Renal cortex interstitium (tissue), 11 donors: ENCODE measurements at regions not wholly inside any gene's neighbourhood (a gene's known extent, or its start where the extent isn't known, plus 50 kb on each side); places are given as distances from the start of the nearest gene placed in this dataset.
"Not testable (repeated sequence)": the region's sequence is repeated elsewhere in the genome, so short reads cannot be mapped to it uniquely, and the experiment has no call there.

ENCODE experiments used
- DNase-seq, 11 donors: peaks; one replicate each; pipeline ENCODE4 v3.0.0-alpha.2; 2013; ENCODE audit warnings: low read depth in 9 of 11, low spot score in 4 of 11; ENCODE audit errors: extremely low read depth in 1 of 11

GRCh38 chr1:187638733-187639434 lies 810.1 kb downstream of the PLA2G4A start:
- no peak for DNase-seq

GRCh38 chr1:187641015-187641414 lies 812.3 kb downstream of the PLA2G4A start:
- DNase-seq, result no peak

- DNase-seq, result no peak
These were observed 812.7 kb downstream of the PLA2G4A start for GRCh38 chr1:187641463-187641862.

GRCh38 chr1:187641907-187642306 lies 813.2 kb downstream of the PLA2G4A start:
- DNase-seq, result no peak

GRCh38 chr1:187645651-187646050 lies 816.9 kb downstream of the PLA2G4A start:
- no peak for DNase-seq

- DNase-seq, result no peak
These were observed 817.9 kb downstream of the PLA2G4A start for GRCh38 chr1:187646536-187647107.

- no peak for DNase-seq
These were observed 819.3 kb downstream of the PLA2G4A start for GRCh38 chr1:187648091-187648490.

- DNase-seq, result no peak
These were observed 825.9 kb downstream of the PLA2G4A start for GRCh38 chr1:187654635-187655034.

- DNase-seq, result no peak
These were observed 826.4 kb downstream of the PLA2G4A start for GRCh38 chr1:187655104-187655503.

- no peak for DNase-seq
These were observed 836.7 kb downstream of the PLA2G4A start for GRCh38 chr1:187665483-187665882.

- no peak for DNase-seq
These were observed 852.1 kb downstream of the PLA2G4A start for GRCh38 chr1:187680823-187681222.

GRCh38 chr1:187682112-187682511 lies 853.4 kb downstream of the PLA2G4A start:
- DNase-seq, result no peak

- DNase-seq, result no peak
These were observed 856.6 kb downstream of the PLA2G4A start for GRCh38 chr1:187685333-187685732.

GRCh38 chr1:187689129-187689528 lies 860.4 kb downstream of the PLA2G4A start:
- no peak for DNase-seq

- DNase-seq, result no peak
These were observed 862.7 kb downstream of the PLA2G4A start for GRCh38 chr1:187691439-187691838.

GRCh38 chr1:187692799-187693198 lies 864.0 kb downstream of the PLA2G4A start:
- DNase-seq, result no peak

GRCh38 chr1:187696073-187696472 lies 867.3 kb downstream of the PLA2G4A start:
- no peak for DNase-seq

GRCh38 chr1:187703138-187704130 lies 874.7 kb downstream of the PLA2G4A start:
- not testable (repeated sequence) for DNase-seq

- no peak for DNase-seq
These were observed 885.7 kb downstream of the PLA2G4A start for GRCh38 chr1:187714470-187714869.

GRCh38 chr1:187715483-187715882 lies 886.7 kb downstream of the PLA2G4A start:
- no peak for DNase-seq
